ENCODE measurements at regions not wholly inside any gene's neighbourhood (a gene's known extent, or its start where the extent isn't known, plus 50 kb on each side); places are given as distances from the start of the nearest gene placed in this dataset.
"Not testable (repeated sequence)": the region's sequence is repeated elsewhere in the genome, so short reads cannot be mapped to it uniquely, and the experiment has no call there.

GRCh38 chr1:95535614-95536013 is 301.6 kb downstream of the RWDD3 start:
- H3K4me3 ChIP-seq (ENCODE audit: low read depth in 1 of 5, low read length in 5 of 5) = no peak overlapping the region
- H3K27me3 ChIP-seq (ENCODE audit: control insufficient read depth in 5 of 5, insufficient read depth in 4 of 5, low read length in 5 of 5) = no peaks in the 10 kb centered on the region
- H3K9ac ChIP-seq (ENCODE audit: low read length in 5 of 5) = no peak overlapping the region
- no peaks in the 10 kb centered on the region for H3K36me3 ChIP-seq (ENCODE audit: control insufficient read depth in 5 of 5, insufficient read depth in 5 of 5, low read length in 5 of 5)
- H3K4me1 ChIP-seq (ENCODE audit: control insufficient read depth in 5 of 5, insufficient read depth in 5 of 5, low read length in 5 of 5) = peaks cover 0 to 14% (median 9%) of the 10 kb centered on the region in 5 donors
- peaks cover 0 to 4% (median 0%) of the 10 kb centered on the region in 5 donors for H3K9me3 ChIP-seq (ENCODE audit: control insufficient read depth in 5 of 5, low read length in 5 of 5)
- no peak overlapping the region for H3K27ac ChIP-seq (ENCODE audit: low read depth, low read length)

GRCh38 chr1:95536501-95536900 is 302.5 kb downstream of the RWDD3 start:
- H3K27ac ChIP-seq (ENCODE audit: low read depth, low read length) = no peak overlapping the region
- H3K9ac ChIP-seq (ENCODE audit: low read length in 5 of 5) = no peak overlapping the region
- no peak overlapping the region for H3K4me3 ChIP-seq (ENCODE audit: low read depth in 1 of 5, low read length in 5 of 5)
- no peaks in the 10 kb centered on the region for H3K27me3 ChIP-seq (ENCODE audit: control insufficient read depth in 5 of 5, insufficient read depth in 4 of 5, low read length in 5 of 5)
- H3K36me3 ChIP-seq (ENCODE audit: control insufficient read depth in 5 of 5, insufficient read depth in 5 of 5, low read length in 5 of 5) = no peaks in the 10 kb centered on the region
- H3K9me3 ChIP-seq (ENCODE audit: control insufficient read depth in 5 of 5, low read length in 5 of 5) = peaks cover 0 to 4% (median 0%) of the 10 kb centered on the region in 5 donors
- H3K4me1 ChIP-seq (ENCODE audit: control insufficient read depth in 5 of 5, insufficient read depth in 5 of 5, low read length in 5 of 5) = peaks cover 0 to 14% (median 9%) of the 10 kb centered on the region in 5 donors

GRCh38 chr1:95537176-95537575 is 303.2 kb downstream of the RWDD3 start:
- peaks cover 0 to 14% (median 9%) of the 10 kb centered on the region in 5 donors for H3K4me1 ChIP-seq (ENCODE audit: control insufficient read depth in 5 of 5, insufficient read depth in 5 of 5, low read length in 5 of 5)
- peaks cover 0 to 4% (median 0%) of the 10 kb centered on the region in 5 donors for H3K9me3 ChIP-seq (ENCODE audit: control insufficient read depth in 5 of 5, low read length in 5 of 5)
- H3K4me3 ChIP-seq (ENCODE audit: low read depth in 1 of 5, low read length in 5 of 5) = no peak overlapping the region
- H3K27me3 ChIP-seq (ENCODE audit: control insufficient read depth in 5 of 5, insufficient read depth in 4 of 5, low read length in 5 of 5) = no peaks in the 10 kb centered on the region
- H3K27ac ChIP-seq (ENCODE audit: low read depth, low read length) = no peak overlapping the region
- H3K36me3 ChIP-seq (ENCODE audit: control insufficient read depth in 5 of 5, insufficient read depth in 5 of 5, low read length in 5 of 5) = no peaks in the 10 kb centered on the region
- no peak overlapping the region for H3K9ac ChIP-seq (ENCODE audit: low read length in 5 of 5)

GRCh38 chr1:95538242-95538641 is 304.2 kb downstream of the RWDD3 start:
- H3K4me1 ChIP-seq (ENCODE audit: control insufficient read depth in 5 of 5, insufficient read depth in 5 of 5, low read length in 5 of 5) = peaks cover 0 to 14% (median 9%) of the 10 kb centered on the region in 5 donors
- H3K9ac ChIP-seq (ENCODE audit: low read length in 5 of 5); H3K36me3 ChIP-seq (ENCODE audit: control insufficient read depth in 5 of 5, insufficient read depth in 5 of 5, low read length in 5 of 5); H3K9me3 ChIP-seq (ENCODE audit: control insufficient read depth in 5 of 5, low read length in 5 of 5); H3K27me3 ChIP-seq (ENCODE audit: control insufficient read depth in 5 of 5, insufficient read depth in 4 of 5, low read length in 5 of 5); H3K27ac ChIP-seq (ENCODE audit: low read depth, low read length); H3K4me3 ChIP-seq (ENCODE audit: low read depth in 1 of 5, low read length in 5 of 5): not testable (repeated sequence)

GRCh38 chr1:95542936-95543335 is 308.9 kb downstream of the RWDD3 start:
- H3K27me3 ChIP-seq (ENCODE audit: control insufficient read depth in 5 of 5, insufficient read depth in 4 of 5, low read length in 5 of 5) = no peaks in the 10 kb centered on the region
- H3K27ac ChIP-seq (ENCODE audit: low read depth, low read length) = no peak overlapping the region
- no peaks in the 10 kb centered on the region for H3K4me1 ChIP-seq (ENCODE audit: control insufficient read depth in 5 of 5, insufficient read depth in 5 of 5, low read length in 5 of 5)
- H3K9ac ChIP-seq (ENCODE audit: low read length in 5 of 5) = no peak overlapping the region
- H3K4me3 ChIP-seq (ENCODE audit: low read depth in 1 of 5, low read length in 5 of 5) = no peak overlapping the region
- H3K36me3 ChIP-seq (ENCODE audit: control insufficient read depth in 5 of 5, insufficient read depth in 5 of 5, low read length in 5 of 5) = no peaks in the 10 kb centered on the region
- H3K9me3 ChIP-seq (ENCODE audit: control insufficient read depth in 5 of 5, low read length in 5 of 5) = peaks cover 0 to 4% (median 0%) of the 10 kb centered on the region in 5 donors

GRCh38 chr1:95547005-95547404 is 313.0 kb downstream of the RWDD3 start:
- no peaks in the 10 kb centered on the region for H3K36me3 ChIP-seq (ENCODE audit: control insufficient read depth in 5 of 5, insufficient read depth in 5 of 5, low read length in 5 of 5)
- no peaks in the 10 kb centered on the region for H3K4me1 ChIP-seq (ENCODE audit: control insufficient read depth in 5 of 5, insufficient read depth in 5 of 5, low read length in 5 of 5)
- H3K27ac ChIP-seq (ENCODE audit: low read depth, low read length) = no peak overlapping the region
- no peaks in the 10 kb centered on the region for H3K9me3 ChIP-seq (ENCODE audit: control insufficient read depth in 5 of 5, low read length in 5 of 5)
- H3K9ac ChIP-seq (ENCODE audit: low read length in 5 of 5) = no peak overlapping the region
- H3K4me3 ChIP-seq (ENCODE audit: low read depth in 1 of 5, low read length in 5 of 5) = no peak overlapping the region
- H3K27me3 ChIP-seq (ENCODE audit: control insufficient read depth in 5 of 5, insufficient read depth in 4 of 5, low read length in 5 of 5) = no peaks in the 10 kb centered on the region

- no peaks in the 10 kb centered on the region for H3K9me3 ChIP-seq (ENCODE audit: control insufficient read depth in 5 of 5, low read length in 5 of 5)
- H3K27ac ChIP-seq (ENCODE audit: low read depth, low read length) = no peak overlapping the region
- H3K36me3 ChIP-seq (ENCODE audit: control insufficient read depth in 5 of 5, insufficient read depth in 5 of 5, low read length in 5 of 5) = no peaks in the 10 kb centered on the region
- no peak overlapping the region for H3K9ac ChIP-seq (ENCODE audit: low read length in 5 of 5)
- no peaks in the 10 kb centered on the region for H3K27me3 ChIP-seq (ENCODE audit: control insufficient read depth in 5 of 5, insufficient read depth in 4 of 5, low read length in 5 of 5)
- H3K4me1 ChIP-seq (ENCODE audit: control insufficient read depth in 5 of 5, insufficient read depth in 5 of 5, low read length in 5 of 5) = no peaks in the 10 kb centered on the region
- no peak overlapping the region for H3K4me3 ChIP-seq (ENCODE audit: low read depth in 1 of 5, low read length in 5 of 5)
Measured at GRCh38 chr1:95548211-95548610, 314.2 kb downstream of the RWDD3 start.

- H3K36me3 ChIP-seq (ENCODE audit: control insufficient read depth in 5 of 5, insufficient read depth in 5 of 5, low read length in 5 of 5) = no peaks in the 10 kb centered on the region
- H3K27ac ChIP-seq (ENCODE audit: low read depth, low read length) = no peak overlapping the region
- H3K4me3 ChIP-seq (ENCODE audit: low read depth in 1 of 5, low read length in 5 of 5) = no peak overlapping the region
- no peak overlapping the region for H3K9ac ChIP-seq (ENCODE audit: low read length in 5 of 5)
- H3K9me3 ChIP-seq (ENCODE audit: control insufficient read depth in 5 of 5, low read length in 5 of 5) = peaks cover 0 to 2% (median under 1%) of the 10 kb centered on the region in 5 donors
- no peaks in the 10 kb centered on the region for H3K4me1 ChIP-seq (ENCODE audit: control insufficient read depth in 5 of 5, insufficient read depth in 5 of 5, low read length in 5 of 5)
- H3K27me3 ChIP-seq (ENCODE audit: control insufficient read depth in 5 of 5, insufficient read depth in 4 of 5, low read length in 5 of 5) = no peaks in the 10 kb centered on the region
Measured at GRCh38 chr1:95551201-95551600, 317.2 kb downstream of the RWDD3 start.

- Histone ChIP-seq H3K4me1 (ENCODE audit: control insufficient read depth in 5 of 5, insufficient read depth in 5 of 5, low read length in 5 of 5) (no peaks in the 10 kb centered on the region), H3K4me3 (ENCODE audit: low read depth in 1 of 5, low read length in 5 of 5) (no peak overlapping the region), H3K27ac (ENCODE audit: low read depth, low read length) (no peak overlapping the region), H3K9ac (ENCODE audit: low read length in 5 of 5) (no peak overlapping the region), H3K36me3 (ENCODE audit: control insufficient read depth in 5 of 5, insufficient read depth in 5 of 5, low read length in 5 of 5) (no peaks in the 10 kb centered on the region), H3K27me3 (ENCODE audit: control insufficient read depth in 5 of 5, insufficient read depth in 4 of 5, low read length in 5 of 5) (no peaks in the 10 kb centered on the region), H3K9me3 (ENCODE audit: control insufficient read depth in 5 of 5, low read length in 5 of 5) (peaks cover 0 to 12% (median 11%) of the 10 kb centered on the region in 5 donors)
Measured at GRCh38 chr1:95553595-95553994, 319.6 kb downstream of the RWDD3 start.

GRCh38 chr1:95554408-95554807 is 320.4 kb downstream of the RWDD3 start:
- peaks cover 0 to 13% (median 12%) of the 10 kb centered on the region in 5 donors for H3K9me3 ChIP-seq (ENCODE audit: control insufficient read depth in 5 of 5, low read length in 5 of 5)
- H3K4me1 ChIP-seq (ENCODE audit: control insufficient read depth in 5 of 5, insufficient read depth in 5 of 5, low read length in 5 of 5) = no peaks in the 10 kb centered on the region
- no peak overlapping the region for H3K4me3 ChIP-seq (ENCODE audit: low read depth in 1 of 5, low read length in 5 of 5)
- H3K9ac ChIP-seq (ENCODE audit: low read length in 5 of 5) = no peak overlapping the region
- H3K27ac ChIP-seq (ENCODE audit: low read depth, low read length) = no peak overlapping the region
- no peaks in the 10 kb centered on the region for H3K36me3 ChIP-seq (ENCODE audit: control insufficient read depth in 5 of 5, insufficient read depth in 5 of 5, low read length in 5 of 5)
- no peaks in the 10 kb centered on the region for H3K27me3 ChIP-seq (ENCODE audit: control insufficient read depth in 5 of 5, insufficient read depth in 4 of 5, low read length in 5 of 5)

- H3K4me1 ChIP-seq (ENCODE audit: control insufficient read depth in 5 of 5, insufficient read depth in 5 of 5, low read length in 5 of 5) = no peaks in the 10 kb centered on the region
- no peaks in the 10 kb centered on the region for H3K27me3 ChIP-seq (ENCODE audit: control insufficient read depth in 5 of 5, insufficient read depth in 4 of 5, low read length in 5 of 5)
- H3K9me3 ChIP-seq (ENCODE audit: control insufficient read depth in 5 of 5, low read length in 5 of 5) = peaks cover 0 to 13% (median 12%) of the 10 kb centered on the region in 5 donors
- no peak overlapping the region for H3K9ac ChIP-seq (ENCODE audit: low read length in 5 of 5)
- no peak overlapping the region for H3K27ac ChIP-seq (ENCODE audit: low read depth, low read length)
- H3K36me3 ChIP-seq (ENCODE audit: control insufficient read depth in 5 of 5, insufficient read depth in 5 of 5, low read length in 5 of 5) = no peaks in the 10 kb centered on the region
- H3K4me3 ChIP-seq (ENCODE audit: low read depth in 1 of 5, low read length in 5 of 5) = no peak overlapping the region
Measured at GRCh38 chr1:95558791-95559190, 324.8 kb downstream of the RWDD3 start.
